ENCODE measurements at regions not wholly inside any gene's neighbourhood (a gene's known extent, or its start where the extent isn't known, plus 50 kb on each side); places are given as distances from the start of the nearest gene placed in this dataset.

GRCh38 chr13:109945206-109945960, 159.0 kb upstream of the IRS2 start:
- no CpG with 5 or more reads among the region's 4 CpGs for WGBS, 2 donors (ENCODE audit: extremely low coverage in 2 of 2, insufficient read length in 2 of 2, insufficient replicate concordance in 1 of 2)
- Histone ChIP-seq H3K4me1 (ENCODE audit: control insufficient read depth in 2 of 2, insufficient read depth in 1 of 2, low read depth in 1 of 2, low read length in 2 of 2) (no peaks in the 10 kb centered on the region), H3K9me3 (replicated peaks in 1 of 2; ENCODE audit: control insufficient read depth in 2 of 2, insufficient read depth in 1 of 2, low read depth in 1 of 2, low read length in 2 of 2) (no peaks in the 10 kb centered on the region), H3K36me3 (replicated peaks in 1 of 2; ENCODE audit: control insufficient read depth in 2 of 2, insufficient read depth in 2 of 2, low read length in 2 of 2) (no peaks in the 10 kb centered on the region), H3K27ac (replicated peaks; ENCODE audit: low read length) (no peak overlapping the region), H3K4ac (ENCODE audit: low read length) (no peak overlapping the region), H2BK120ac (ENCODE audit: low read depth, low read length) (no peak overlapping the region), H3K4me2 (ENCODE audit: insufficient read depth, low read length, poor library complexity, severe bottlenecking) (no peak overlapping the region), H3K14ac (ENCODE audit: low read length) (no peak overlapping the region), H3K27me3 (ENCODE audit: control insufficient read depth in 3 of 3, insufficient read depth in 3 of 3, low read depth in 1 of 3, low read length in 3 of 3) (no peaks in the 10 kb centered on the region), H2BK12ac (ENCODE audit: low read length) (no peak overlapping the region), H3K79me1 (ENCODE audit: low read depth, low read length) (no peaks in the 10 kb centered on the region), H3K23ac (ENCODE audit: low read depth, low read length, poor library complexity) (no peak overlapping the region), H3K18ac (ENCODE audit: low read length) (no peak overlapping the region), H4K91ac (ENCODE audit: low read depth, low read length, poor library complexity) (no peak overlapping the region), H2AFZ (ENCODE audit: low read length) (no peak overlapping the region), H2AK5ac (ENCODE audit: low read depth, low read length) (no peak overlapping the region), H2BK5ac (ENCODE audit: low read length) (no peak overlapping the region), H3K4me3 (ENCODE audit: low read length in 2 of 2) (no peak overlapping the region), H3K9ac (ENCODE audit: low read depth, low read length, poor library complexity) (no peak overlapping the region), H4K8ac (ENCODE audit: low read depth, low read length) (no peak overlapping the region), H2BK15ac (ENCODE audit: low read length) (no peak overlapping the region)
- no peak for DNase-seq (ENCODE audit: low spot score)

GRCh38 chr13:109941951-109942350, 155.6 kb upstream of the IRS2 start:
- Histone ChIP-seq H3K14ac (ENCODE audit: low read length) (no peak overlapping the region), H3K27me3 (ENCODE audit: control insufficient read depth in 3 of 3, insufficient read depth in 3 of 3, low read depth in 1 of 3, low read length in 3 of 3) (peaks cover 0 to 11% (median 0%) of the 10 kb centered on the region in 3 experiments), H2AFZ (ENCODE audit: low read length) (no peak overlapping the region), H3K4me1 (ENCODE audit: control insufficient read depth in 2 of 2, insufficient read depth in 1 of 2, low read depth in 1 of 2, low read length in 2 of 2) (peaks cover 0 to 3% of the 10 kb centered on the region in 2 donors), H3K23ac (ENCODE audit: low read depth, low read length, poor library complexity) (no peak overlapping the region), H3K9ac (ENCODE audit: low read depth, low read length, poor library complexity) (no peak overlapping the region), H3K4me2 (ENCODE audit: insufficient read depth, low read length, poor library complexity, severe bottlenecking) (no peak overlapping the region), H2BK12ac (ENCODE audit: low read length) (no peak overlapping the region), H3K9me3 (replicated peaks in 1 of 2; ENCODE audit: control insufficient read depth in 2 of 2, insufficient read depth in 1 of 2, low read depth in 1 of 2, low read length in 2 of 2) (no peaks in the 10 kb centered on the region), H4K8ac (ENCODE audit: low read depth, low read length) (no peak overlapping the region), H3K18ac (ENCODE audit: low read length) (no peak overlapping the region), H4K91ac (ENCODE audit: low read depth, low read length, poor library complexity) (no peak overlapping the region), H3K4ac (ENCODE audit: low read length) (no peak overlapping the region), H3K79me1 (ENCODE audit: low read depth, low read length) (no peaks in the 10 kb centered on the region), H2BK120ac (ENCODE audit: low read depth, low read length) (no peak overlapping the region), H3K27ac (replicated peaks; ENCODE audit: low read length) (no peak overlapping the region), H3K36me3 (replicated peaks in 1 of 2; ENCODE audit: control insufficient read depth in 2 of 2, insufficient read depth in 2 of 2, low read length in 2 of 2) (no peaks in the 10 kb centered on the region), H2BK15ac (ENCODE audit: low read length) (no peak overlapping the region), H2AK5ac (ENCODE audit: low read depth, low read length) (no peak overlapping the region), H2BK5ac (ENCODE audit: low read length) (no peak overlapping the region), H3K4me3 (ENCODE audit: low read length in 2 of 2) (no peak overlapping the region)
- no CpG with 5 or more reads among the region's 7 CpGs for WGBS, 2 donors (ENCODE audit: extremely low coverage in 2 of 2, insufficient read length in 2 of 2, insufficient replicate concordance in 1 of 2)
- DNase-seq (ENCODE audit: low spot score), result no peak

GRCh38 chr13:109941221-109941620, 154.8 kb upstream of the IRS2 start:
- no peak overlapping the region for H3K18ac ChIP-seq (ENCODE audit: low read length)
- H2BK120ac ChIP-seq (ENCODE audit: low read depth, low read length), result no peak overlapping the region
- no peak overlapping the region for H3K4ac ChIP-seq (ENCODE audit: low read length)
- H3K27me3 ChIP-seq (ENCODE audit: control insufficient read depth in 3 of 3, insufficient read depth in 3 of 3, low read depth in 1 of 3, low read length in 3 of 3), result peaks cover 0 to 11% (median 0%) of the 10 kb centered on the region in 3 experiments
- H3K9ac ChIP-seq (ENCODE audit: low read depth, low read length, poor library complexity), result no peak overlapping the region
- H2AK5ac ChIP-seq (ENCODE audit: low read depth, low read length), result no peak overlapping the region
- H4K91ac ChIP-seq (ENCODE audit: low read depth, low read length, poor library complexity), result no peak overlapping the region
- no peak overlapping the region for H2BK12ac ChIP-seq (ENCODE audit: low read length)
- H3K79me1 ChIP-seq (ENCODE audit: low read depth, low read length), result no peaks in the 10 kb centered on the region
- H3K4me3 ChIP-seq (ENCODE audit: low read length in 2 of 2), result no peak overlapping the region
- peaks cover 0 to 3% of the 10 kb centered on the region in 2 donors for H3K4me1 ChIP-seq (ENCODE audit: control insufficient read depth in 2 of 2, insufficient read depth in 1 of 2, low read depth in 1 of 2, low read length in 2 of 2)
- no peak overlapping the region for H2BK5ac ChIP-seq (ENCODE audit: low read length)
- no peaks in the 10 kb centered on the region for H3K9me3 ChIP-seq (replicated peaks in 1 of 2; ENCODE audit: control insufficient read depth in 2 of 2, insufficient read depth in 1 of 2, low read depth in 1 of 2, low read length in 2 of 2)
- H3K23ac ChIP-seq (ENCODE audit: low read depth, low read length, poor library complexity), result no peak overlapping the region
- WGBS, 2 donors (ENCODE audit: extremely low coverage in 2 of 2, insufficient read length in 2 of 2, insufficient replicate concordance in 1 of 2), result no CpG with 5 or more reads among the region's 2 CpGs
- H2BK15ac ChIP-seq (ENCODE audit: low read length), result no peak overlapping the region
- no peak overlapping the region for H3K14ac ChIP-seq (ENCODE audit: low read length)
- no peak for DNase-seq (ENCODE audit: low spot score)
- H3K36me3 ChIP-seq (replicated peaks in 1 of 2; ENCODE audit: control insufficient read depth in 2 of 2, insufficient read depth in 2 of 2, low read length in 2 of 2), result no peaks in the 10 kb centered on the region
- no peak overlapping the region for H2AFZ ChIP-seq (ENCODE audit: low read length)
- no peak overlapping the region for H3K4me2 ChIP-seq (ENCODE audit: insufficient read depth, low read length, poor library complexity, severe bottlenecking)
- no peak overlapping the region for H4K8ac ChIP-seq (ENCODE audit: low read depth, low read length)
- H3K27ac ChIP-seq (replicated peaks; ENCODE audit: low read length), result no peak overlapping the region

- no CpG with 5 or more reads among the region's 8 CpGs for WGBS, 2 donors (ENCODE audit: extremely low coverage in 2 of 2, insufficient read length in 2 of 2, insufficient replicate concordance in 1 of 2)
- DNase-seq (ENCODE audit: low spot score), result no peak
These were observed 154.3 kb upstream of the IRS2 start for GRCh38 chr13:109940637-109941036.

More at GRCh38 chr13:109940637-109941036, 154.3 kb upstream of the IRS2 start:
- H2BK12ac ChIP-seq (ENCODE audit: low read length), result no peak overlapping the region
- H2BK15ac ChIP-seq (ENCODE audit: low read length), result no peak overlapping the region
- no peaks in the 10 kb centered on the region for H3K9me3 ChIP-seq (replicated peaks in 1 of 2; ENCODE audit: control insufficient read depth in 2 of 2, insufficient read depth in 1 of 2, low read depth in 1 of 2, low read length in 2 of 2)
- H3K23ac ChIP-seq (ENCODE audit: low read depth, low read length, poor library complexity), result no peak overlapping the region
- no peak overlapping the region for H2AK5ac ChIP-seq (ENCODE audit: low read depth, low read length)
- H2BK5ac ChIP-seq (ENCODE audit: low read length), result no peak overlapping the region
- H3K18ac ChIP-seq (ENCODE audit: low read length), result no peak overlapping the region
- H3K27ac ChIP-seq (replicated peaks; ENCODE audit: low read length), result no peak overlapping the region
- H3K4me3 ChIP-seq (ENCODE audit: low read length in 2 of 2), result no peak overlapping the region
- peaks cover 0 to 11% (median 0%) of the 10 kb centered on the region in 3 experiments for H3K27me3 ChIP-seq (ENCODE audit: control insufficient read depth in 3 of 3, insufficient read depth in 3 of 3, low read depth in 1 of 3, low read length in 3 of 3)
- H2BK120ac ChIP-seq (ENCODE audit: low read depth, low read length), result no peak overlapping the region
- H2AFZ ChIP-seq (ENCODE audit: low read length), result no peak overlapping the region
- H4K8ac ChIP-seq (ENCODE audit: low read depth, low read length), result no peak overlapping the region
- no peak overlapping the region for H4K91ac ChIP-seq (ENCODE audit: low read depth, low read length, poor library complexity)
- H3K36me3 ChIP-seq (replicated peaks in 1 of 2; ENCODE audit: control insufficient read depth in 2 of 2, insufficient read depth in 2 of 2, low read length in 2 of 2), result no peaks in the 10 kb centered on the region
- H3K4ac ChIP-seq (ENCODE audit: low read length), result no peak overlapping the region
- H3K14ac ChIP-seq (ENCODE audit: low read length), result no peak overlapping the region
- no peak overlapping the region for H3K4me2 ChIP-seq (ENCODE audit: insufficient read depth, low read length, poor library complexity, severe bottlenecking)
- H3K4me1 ChIP-seq (ENCODE audit: control insufficient read depth in 2 of 2, insufficient read depth in 1 of 2, low read depth in 1 of 2, low read length in 2 of 2), result peaks cover 0 to 3% of the 10 kb centered on the region in 2 donors
- H3K9ac ChIP-seq (ENCODE audit: low read depth, low read length, poor library complexity), result no peak overlapping the region
- no peaks in the 10 kb centered on the region for H3K79me1 ChIP-seq (ENCODE audit: low read depth, low read length)
